ENCODE measurements at regions not wholly inside any gene's neighbourhood (a gene's known extent, or its start where the extent isn't known, plus 50 kb on each side); places are given as distances from the start of the nearest gene placed in this dataset.

DNA sequence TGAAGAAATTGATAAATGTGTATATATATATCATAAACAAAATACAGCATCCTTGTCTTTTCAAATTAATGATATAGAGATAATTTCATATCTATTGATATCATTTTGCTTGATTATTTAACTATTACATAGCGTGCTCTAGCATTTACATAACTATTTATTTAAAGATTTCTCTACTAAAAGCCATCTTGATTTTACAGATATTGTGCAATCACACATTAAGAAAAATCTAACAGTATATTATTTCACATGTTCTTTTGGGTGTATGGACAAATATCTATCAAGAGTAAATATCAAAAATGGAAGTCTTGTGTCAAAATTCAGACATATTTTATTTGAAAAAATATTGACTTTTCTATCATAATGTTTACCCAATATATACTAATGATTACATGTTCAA, 966.8 kb downstream of the SLITRK5 start:
- DNase-seq (ENCODE audit: insufficient read length, low spot score), result no peak
- no peak for FAIRE-seq
- TF ChIP-seq, protein P1, sequence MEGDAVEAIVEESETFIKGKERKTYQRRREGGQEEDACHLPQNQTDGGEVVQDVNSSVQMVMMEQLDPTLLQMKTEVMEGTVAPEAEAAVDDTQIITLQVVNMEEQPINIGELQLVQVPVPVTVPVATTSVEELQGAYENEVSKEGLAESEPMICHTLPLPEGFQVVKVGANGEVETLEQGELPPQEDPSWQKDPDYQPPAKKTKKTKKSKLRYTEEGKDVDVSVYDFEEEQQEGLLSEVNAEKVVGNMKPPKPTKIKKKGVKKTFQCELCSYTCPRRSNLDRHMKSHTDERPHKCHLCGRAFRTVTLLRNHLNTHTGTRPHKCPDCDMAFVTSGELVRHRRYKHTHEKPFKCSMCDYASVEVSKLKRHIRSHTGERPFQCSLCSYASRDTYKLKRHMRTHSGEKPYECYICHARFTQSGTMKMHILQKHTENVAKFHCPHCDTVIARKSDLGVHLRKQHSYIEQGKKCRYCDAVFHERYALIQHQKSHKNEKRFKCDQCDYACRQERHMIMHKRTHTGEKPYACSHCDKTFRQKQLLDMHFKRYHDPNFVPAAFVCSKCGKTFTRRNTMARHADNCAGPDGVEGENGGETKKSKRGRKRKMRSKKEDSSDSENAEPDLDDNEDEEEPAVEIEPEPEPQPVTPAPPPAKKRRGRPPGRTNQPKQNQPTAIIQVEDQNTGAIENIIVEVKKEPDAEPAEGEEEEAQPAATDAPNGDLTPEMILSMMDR (IDR thresholded peaks at IDR 0.05; ENCODE audit: insufficient read depth, missing control alignments), result no peak

DNA sequence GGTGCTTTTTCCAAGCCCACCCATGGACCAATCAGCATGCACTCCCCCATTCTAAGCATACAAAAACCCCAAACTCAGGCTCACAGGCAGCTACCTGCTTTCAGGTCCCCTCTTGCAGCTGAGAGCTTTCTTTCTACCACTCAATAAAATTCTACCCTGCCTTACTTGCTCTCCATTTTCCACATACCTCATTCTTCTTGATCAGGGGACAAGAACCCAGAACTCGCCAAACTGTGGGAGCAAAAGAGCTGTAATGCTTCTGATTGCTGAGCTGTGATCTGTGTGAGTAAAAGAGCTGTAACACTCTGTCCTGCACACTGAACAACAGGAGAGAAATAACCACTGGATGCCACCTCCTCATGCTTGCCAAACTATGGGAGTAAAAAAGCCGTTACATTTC, 972.1 kb downstream of the SLITRK5 start:
- FAIRE-seq (no peak), DNase-seq (ENCODE audit: insufficient read length, low spot score) (no peak)
- TF ChIP-seq, protein P1 (IDR thresholded peaks at IDR 0.05; ENCODE audit: insufficient read depth, missing control alignments), result no peak

DNA sequence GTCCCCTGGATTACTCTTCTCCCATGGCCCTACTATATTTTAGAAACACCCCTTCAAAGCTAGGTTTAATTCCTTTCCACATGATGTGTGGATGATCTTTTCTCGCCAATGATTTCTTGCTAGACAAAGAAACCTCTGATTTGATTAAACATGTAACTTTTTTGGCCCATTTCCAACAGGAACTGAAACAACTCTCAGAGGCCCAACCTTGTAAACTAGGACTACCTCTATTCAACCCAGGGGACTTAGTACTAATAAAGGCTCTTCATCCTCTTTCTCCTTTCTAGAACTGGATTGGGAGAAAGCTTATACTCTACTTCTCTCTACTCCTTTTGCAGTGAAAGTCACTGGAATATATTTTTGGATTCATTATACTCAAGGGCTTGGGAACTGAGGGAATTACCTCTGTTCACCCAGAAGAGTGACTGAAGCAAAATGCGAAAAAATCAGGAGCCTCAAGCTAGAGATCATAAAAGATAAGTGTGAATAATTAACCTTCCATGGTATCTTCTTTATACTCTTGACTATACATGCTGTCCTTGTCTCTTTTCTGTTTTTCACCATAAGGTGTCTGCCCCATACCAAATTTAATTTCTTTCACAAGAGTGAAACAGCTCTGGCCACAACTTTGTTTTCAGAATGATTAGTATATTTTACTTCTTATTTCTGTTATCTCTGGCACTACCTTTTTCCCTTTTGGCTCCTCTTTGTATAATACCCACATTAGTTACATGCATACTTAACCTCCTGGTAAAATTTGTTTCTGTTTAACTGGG, 977.6 kb downstream of the SLITRK5 start:
- TF ChIP-seq, protein P1 (IDR thresholded peaks at IDR 0.05; ENCODE audit: insufficient read depth, missing control alignments), result no peak
- FAIRE-seq (no peak), DNase-seq (ENCODE audit: insufficient read length, low spot score) (no peak)

DNA sequence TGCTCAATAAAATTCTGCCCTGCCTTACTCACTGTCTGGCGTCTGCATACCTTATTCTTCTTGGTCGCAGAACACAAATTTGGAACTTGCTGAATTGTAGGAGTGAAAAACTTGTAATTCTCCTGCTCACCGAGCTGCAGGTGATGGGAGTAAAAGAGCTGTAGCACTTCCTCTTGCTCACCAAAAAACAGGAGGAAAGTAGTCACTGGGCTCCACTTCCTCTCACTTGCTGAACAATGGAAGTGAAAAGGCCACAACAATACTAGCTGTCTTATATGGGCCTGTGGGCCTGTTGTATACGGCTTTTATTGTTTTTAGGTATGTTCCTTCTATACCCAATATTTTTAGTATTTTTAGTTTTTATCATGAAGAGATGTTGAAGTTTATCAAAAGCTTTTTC, 978.7 kb downstream of the SLITRK5 start:
- FAIRE-seq (no peak), DNase-seq (ENCODE audit: insufficient read length, low spot score) (no peak)
- TF ChIP-seq, protein P1 (IDR thresholded peaks at IDR 0.05; ENCODE audit: insufficient read depth, missing control alignments), result no peak

DNA sequence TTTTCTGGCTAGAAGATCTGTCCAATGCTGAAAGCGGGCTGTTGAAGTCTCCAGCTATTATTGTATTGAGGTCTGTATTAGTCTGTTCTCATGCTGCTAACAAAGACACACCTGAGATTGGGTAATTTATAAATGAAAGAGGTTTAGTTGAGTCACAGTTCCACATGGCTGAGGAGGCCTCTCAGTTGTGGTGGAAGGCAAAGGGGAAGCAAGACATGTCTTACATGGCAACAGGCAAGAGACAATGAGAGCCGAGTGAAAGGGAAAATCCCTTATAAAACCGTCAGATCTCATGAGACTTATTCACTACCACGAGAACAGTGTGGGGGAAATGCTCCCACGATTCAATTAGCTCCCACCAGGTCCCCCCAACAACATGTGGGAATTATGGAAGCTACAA, 980.4 kb downstream of the SLITRK5 start:
- FAIRE-seq (no peak), DNase-seq (ENCODE audit: insufficient read length, low spot score) (no peak)
- TF ChIP-seq, protein P1 (IDR thresholded peaks at IDR 0.05; ENCODE audit: insufficient read depth, missing control alignments), result no peak

DNA sequence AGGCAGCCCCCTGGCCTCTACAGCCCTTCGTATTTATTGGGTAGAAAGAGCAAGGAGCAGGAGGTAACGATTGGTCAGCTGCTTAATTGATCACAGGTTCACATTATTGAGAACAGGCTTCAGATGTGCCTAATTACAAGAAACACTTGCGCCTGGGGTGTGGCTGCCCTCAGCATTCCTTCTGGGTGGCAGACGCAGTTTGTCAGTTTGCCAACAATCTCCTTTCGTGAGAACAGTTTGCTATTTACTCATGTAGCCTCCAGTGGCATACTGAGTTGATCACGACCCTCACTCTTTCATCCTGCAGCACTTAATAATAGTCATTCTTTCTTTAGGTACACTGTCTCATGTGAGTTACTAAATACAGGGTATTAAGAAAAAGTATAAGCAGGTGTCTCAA, 985.6 kb downstream of the SLITRK5 start:
- DNase-seq (ENCODE audit: insufficient read length, low spot score), result no peak
- TF ChIP-seq, protein P1 (IDR thresholded peaks at IDR 0.05; ENCODE audit: insufficient read depth, missing control alignments), result no peak
- FAIRE-seq, result no peak

DNA sequence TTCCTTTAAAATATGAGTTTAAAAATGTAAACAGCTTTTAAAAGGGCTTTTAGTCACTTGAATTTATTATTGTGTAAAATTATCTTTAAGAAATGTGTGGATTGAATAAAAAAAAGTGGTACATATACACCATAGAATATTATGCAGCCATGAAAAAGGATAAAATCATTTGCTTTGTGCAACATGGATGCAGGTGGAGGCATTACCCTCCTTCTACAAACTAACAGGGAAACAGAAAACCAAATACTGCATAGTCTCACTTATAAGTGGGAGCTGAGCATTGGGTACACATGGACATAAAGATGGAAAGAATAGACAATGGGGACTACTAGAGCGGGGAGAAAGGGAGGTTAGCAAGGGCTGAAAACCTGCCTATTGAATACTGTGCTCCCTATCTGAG, 999.3 kb downstream of the SLITRK5 start:
- TF ChIP-seq, protein P1 (IDR thresholded peaks at IDR 0.05; ENCODE audit: insufficient read depth, missing control alignments), result no peak
- no peak for FAIRE-seq

More for the DNA sequence above, 999.3 kb downstream of the SLITRK5 start:
- DNase-seq (ENCODE audit: insufficient read length, low spot score), result no peak
